ENCODE measurements at regions not wholly inside any gene's neighbourhood (a gene's known extent, or its start where the extent isn't known, plus 50 kb on each side); places are given as distances from the start of the nearest gene placed in this dataset.

DNA sequence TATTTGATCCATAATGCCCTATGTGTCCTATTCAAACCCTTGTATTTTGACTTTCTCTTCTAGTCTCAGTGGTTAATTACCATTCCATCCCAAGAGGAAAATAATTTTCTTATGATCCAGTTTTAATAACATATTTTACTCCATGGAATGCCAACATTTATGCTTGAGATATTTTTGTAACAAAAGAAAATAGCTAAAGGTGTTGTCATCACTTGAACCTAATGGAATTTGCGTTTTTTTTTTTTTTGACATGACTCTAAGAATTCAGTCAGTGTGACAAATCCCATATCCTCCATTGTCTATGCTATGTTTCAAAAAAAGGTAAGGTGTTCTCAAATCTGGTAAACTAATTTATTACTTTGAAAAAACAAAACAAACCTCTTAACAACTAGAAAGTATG lies 324.1 kb upstream of the ADAMTS5 start:
- no peak for DNase-seq (ENCODE audit: low read depth, low spot score)
- H3K4me3 Mint-ChIP-seq = no peak overlapping the region
- no peaks in the 10 kb centered on the region for H3K27me3 Mint-ChIP-seq (ENCODE audit: low read depth)
- H3K4me1 Mint-ChIP-seq = no peaks in the 10 kb centered on the region
- no peaks in the 10 kb centered on the region for H3K36me3 Mint-ChIP-seq (ENCODE audit: low read depth)
- no peak overlapping the region for H3K27ac Mint-ChIP-seq (ENCODE audit: unreplicated experiment)
- H3K9me3 Mint-ChIP-seq = peaks cover 10% of the 10 kb centered on the region
- TF ChIP-seq, protein P1, sequence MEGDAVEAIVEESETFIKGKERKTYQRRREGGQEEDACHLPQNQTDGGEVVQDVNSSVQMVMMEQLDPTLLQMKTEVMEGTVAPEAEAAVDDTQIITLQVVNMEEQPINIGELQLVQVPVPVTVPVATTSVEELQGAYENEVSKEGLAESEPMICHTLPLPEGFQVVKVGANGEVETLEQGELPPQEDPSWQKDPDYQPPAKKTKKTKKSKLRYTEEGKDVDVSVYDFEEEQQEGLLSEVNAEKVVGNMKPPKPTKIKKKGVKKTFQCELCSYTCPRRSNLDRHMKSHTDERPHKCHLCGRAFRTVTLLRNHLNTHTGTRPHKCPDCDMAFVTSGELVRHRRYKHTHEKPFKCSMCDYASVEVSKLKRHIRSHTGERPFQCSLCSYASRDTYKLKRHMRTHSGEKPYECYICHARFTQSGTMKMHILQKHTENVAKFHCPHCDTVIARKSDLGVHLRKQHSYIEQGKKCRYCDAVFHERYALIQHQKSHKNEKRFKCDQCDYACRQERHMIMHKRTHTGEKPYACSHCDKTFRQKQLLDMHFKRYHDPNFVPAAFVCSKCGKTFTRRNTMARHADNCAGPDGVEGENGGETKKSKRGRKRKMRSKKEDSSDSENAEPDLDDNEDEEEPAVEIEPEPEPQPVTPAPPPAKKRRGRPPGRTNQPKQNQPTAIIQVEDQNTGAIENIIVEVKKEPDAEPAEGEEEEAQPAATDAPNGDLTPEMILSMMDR (conservative IDR thresholded peaks at IDR 0.05) = no peak

DNA sequence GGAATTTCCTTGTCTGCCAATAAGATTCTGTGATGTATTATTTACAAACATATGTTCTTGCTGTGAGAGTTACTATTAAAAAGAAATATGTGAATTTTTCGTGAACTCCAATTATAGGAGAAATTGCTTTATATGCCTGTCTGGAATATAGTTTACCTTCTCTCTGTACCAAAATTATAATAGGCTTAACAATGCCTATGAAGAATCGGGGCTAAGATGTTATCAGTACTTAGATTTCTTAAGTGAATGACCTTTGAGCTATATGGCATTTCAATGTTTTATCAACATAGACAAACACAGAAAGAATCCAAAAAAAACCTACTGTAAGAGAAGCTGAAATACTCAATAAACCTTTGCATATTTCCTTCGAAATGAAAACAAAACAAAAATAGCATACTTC lies 323.1 kb upstream of the ADAMTS5 start:
- no peak for DNase-seq (ENCODE audit: low read depth, low spot score)
- Mint-ChIP-seq H3K4me3 (no peak overlapping the region), H3K4me1 (no peaks in the 10 kb centered on the region), H3K27ac (ENCODE audit: unreplicated experiment) (no peak overlapping the region), H3K9me3 (peaks cover 8% of the 10 kb centered on the region), H3K36me3 (ENCODE audit: low read depth) (no peaks in the 10 kb centered on the region), H3K27me3 (ENCODE audit: low read depth) (no peaks in the 10 kb centered on the region)
- TF ChIP-seq, protein P1 (conservative IDR thresholded peaks at IDR 0.05) = no peak

DNA sequence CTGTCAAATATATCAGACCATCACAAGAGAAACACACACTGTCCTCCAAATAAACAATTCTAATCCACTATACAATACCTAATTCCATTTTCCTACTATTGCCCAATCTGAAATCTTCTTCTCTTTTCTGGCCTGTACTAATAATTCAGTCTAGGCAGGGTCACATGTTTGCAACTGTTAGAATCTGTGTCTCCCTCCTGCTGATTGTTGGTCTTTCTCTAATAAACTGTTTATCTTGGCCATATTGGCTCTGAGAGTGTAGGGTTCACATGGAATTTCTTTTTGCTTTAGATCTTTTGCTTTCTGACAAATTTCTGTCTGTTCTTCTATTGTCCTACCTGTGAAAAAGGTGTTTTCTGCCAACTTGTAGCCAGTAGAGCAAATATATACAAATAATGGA lies 319.9 kb upstream of the ADAMTS5 start:
- no peak for DNase-seq (ENCODE audit: low read depth, low spot score)
- TF ChIP-seq, protein P1 (conservative IDR thresholded peaks at IDR 0.05) = no peak
- Mint-ChIP-seq H3K36me3 (ENCODE audit: low read depth) (no peaks in the 10 kb centered on the region), H3K27ac (ENCODE audit: unreplicated experiment) (no peak overlapping the region), H3K27me3 (ENCODE audit: low read depth) (no peaks in the 10 kb centered on the region), H3K4me3 (no peak overlapping the region), H3K9me3 (peaks cover 11% of the 10 kb centered on the region), H3K4me1 (no peaks in the 10 kb centered on the region)

DNA sequence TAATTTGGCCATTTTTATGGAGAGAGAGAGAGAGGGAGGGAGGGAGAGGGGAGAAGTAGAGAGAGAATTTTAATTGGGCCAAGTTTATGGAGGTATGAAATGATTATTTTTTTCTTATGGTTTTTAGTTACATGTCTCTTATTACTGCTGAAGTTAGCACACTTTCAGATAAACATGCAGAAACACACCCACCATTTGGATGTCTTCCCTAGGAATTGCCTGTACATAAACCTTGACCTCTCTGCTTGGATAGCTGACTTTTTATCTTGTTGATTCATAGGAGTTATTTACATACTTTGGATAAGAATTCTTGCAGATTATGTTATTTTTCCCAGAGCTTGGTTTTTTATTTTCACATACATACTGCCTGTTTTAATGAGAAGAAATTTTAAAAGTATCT lies 310.2 kb upstream of the ADAMTS5 start:
- DNase-seq (ENCODE audit: low read depth, low spot score) = no peak
- H3K9me3 Mint-ChIP-seq = peaks cover 6% of the 10 kb centered on the region
- TF ChIP-seq, protein P1 (conservative IDR thresholded peaks at IDR 0.05) = no peak
- no peaks in the 10 kb centered on the region for H3K36me3 Mint-ChIP-seq (ENCODE audit: low read depth)
- no peaks in the 10 kb centered on the region for H3K27me3 Mint-ChIP-seq (ENCODE audit: low read depth)
- no peaks in the 10 kb centered on the region for H3K4me1 Mint-ChIP-seq
- no peak overlapping the region for H3K4me3 Mint-ChIP-seq
- no peak overlapping the region for H3K27ac Mint-ChIP-seq (ENCODE audit: unreplicated experiment)

DNA sequence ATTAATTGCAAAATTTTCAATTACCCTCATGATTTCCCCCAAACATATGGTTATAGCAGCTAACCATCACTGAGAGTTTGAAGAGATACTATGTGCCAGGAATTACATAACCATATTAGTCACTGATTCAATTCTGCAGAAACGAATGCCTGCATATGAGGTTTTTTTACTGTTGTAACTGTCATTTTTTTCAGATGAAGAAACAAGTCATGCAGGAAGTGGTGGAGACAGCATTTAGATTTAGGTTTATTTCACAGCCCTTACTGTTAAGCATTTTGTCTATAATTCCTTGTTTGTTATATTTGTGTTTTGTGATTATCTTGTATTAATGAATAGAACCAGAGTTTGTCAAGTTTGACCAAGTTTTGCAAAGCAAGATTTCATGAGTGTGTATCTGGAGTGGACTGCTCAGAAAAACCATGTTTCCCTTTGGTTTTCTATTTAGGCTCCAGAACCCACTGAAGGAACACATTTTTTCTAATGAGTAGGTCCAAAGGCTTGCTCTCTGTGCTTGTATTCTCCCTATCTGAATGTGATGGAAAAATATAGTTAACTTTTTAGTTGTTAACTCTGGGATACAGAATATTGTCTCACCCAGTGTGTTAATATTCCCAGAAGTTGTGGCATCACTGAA lies 308.5 kb upstream of the ADAMTS5 start:
- Mint-ChIP-seq H3K4me3 (no peak overlapping the region), H3K36me3 (ENCODE audit: low read depth) (no peaks in the 10 kb centered on the region), H3K27me3 (ENCODE audit: low read depth) (no peaks in the 10 kb centered on the region), H3K9me3 (no peaks in the 10 kb centered on the region), H3K27ac (ENCODE audit: unreplicated experiment) (no peak overlapping the region), H3K4me1 (no peaks in the 10 kb centered on the region)
- TF ChIP-seq, protein P1 (conservative IDR thresholded peaks at IDR 0.05) = no peak
- no peak for DNase-seq (ENCODE audit: low read depth, low spot score)

Measured in neural crest cell (in vitro differentiated cells).